VCaP (cell line): ENCODE measurements at regions not wholly inside any gene's neighbourhood (a gene's known extent, or its start where the extent isn't known, plus 50 kb on each side); places are given as distances from the start of the nearest gene placed in this dataset.

Experiments used
- H3K27ac ChIP-seq: fragments of 450-650 bp; 2 replicates; pipeline ENCODE4 v1.5.1; 2017
- CTCF ChIP-seq: fragments of 450-650 bp; conservative IDR thresholded peaks from 2 replicates; pipeline ENCODE4 v1.5.1; 2017; ENCODE audit warnings: mild to moderate bottlenecking, moderate library complexity

- no peak for TF ChIP-seq CTCF
- H3K27ac ChIP-seq, result peak overlapping the region; percentile 50
Measured at GRCh38 chr6:93964926-93965325, 545.6 kb upstream of the EPHA7 start.

- TF ChIP-seq CTCF, result no peak
- peak overlapping the region; percentile 50 for H3K27ac ChIP-seq
Measured at GRCh38 chr6:93964321-93964720, 545.0 kb upstream of the EPHA7 start.

- TF ChIP-seq CTCF, result no peak
- no peak overlapping the region for H3K27ac ChIP-seq
Measured at GRCh38 chr6:93962566-93962965, 543.2 kb upstream of the EPHA7 start.

GRCh38 chr6:93954584-93954983, 535.2 kb upstream of the EPHA7 start:
- no peak for TF ChIP-seq CTCF
- no peak overlapping the region for H3K27ac ChIP-seq

GRCh38 chr6:93943661-93944060, 524.3 kb upstream of the EPHA7 start:
- H3K27ac ChIP-seq, result no peak overlapping the region
- no peak for TF ChIP-seq CTCF

GRCh38 chr6:93940381-93940780, 521.0 kb upstream of the EPHA7 start:
- H3K27ac ChIP-seq, result peak overlapping the region; percentile 72
- TF ChIP-seq CTCF, result no peak

- no peak for TF ChIP-seq CTCF
- no peak overlapping the region for H3K27ac ChIP-seq
Measured at GRCh38 chr6:93932175-93932574, 512.8 kb upstream of the EPHA7 start.

- no peak for TF ChIP-seq CTCF
- no peak overlapping the region for H3K27ac ChIP-seq
Measured at GRCh38 chr6:93927731-93928130, 508.4 kb upstream of the EPHA7 start.
